ENCODE measurements at regions not wholly inside any gene's neighbourhood (a gene's known extent, or its start where the extent isn't known, plus 50 kb on each side); places are given as distances from the start of the nearest gene placed in this dataset.

GRCh38 chr5:97418462-97418861 is 235.4 kb upstream of the RIOK2 start:
- 94% methylated on average over 1 of the region's 1 CpG for WGBS
- no peak overlapping the region for H3K4me3 ChIP-seq (ENCODE audit: low read length in 2 of 2)
- no peak overlapping the region for H3K27ac ChIP-seq (ENCODE audit: low read depth in 1 of 2, low read length in 1 of 2)

DNA sequence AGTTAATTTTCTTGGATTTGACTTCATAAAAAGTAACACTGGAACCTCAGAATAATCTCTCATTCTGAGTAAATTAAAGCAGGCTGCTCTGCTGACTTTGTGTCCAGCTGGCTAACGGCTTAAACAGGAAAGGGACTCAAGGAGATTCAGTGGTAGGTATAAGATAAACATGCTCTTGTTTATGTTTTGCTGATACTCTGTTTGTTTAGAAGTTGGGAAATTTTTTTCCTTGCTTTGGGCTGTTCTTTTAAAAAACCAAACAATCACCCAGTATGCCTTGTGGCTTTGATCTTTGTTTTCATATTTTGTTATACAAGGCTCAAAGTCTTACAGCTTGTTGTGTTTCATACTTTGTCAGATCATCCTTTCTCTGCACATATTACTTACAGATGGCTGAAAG is 237.6 kb upstream of the RIOK2 start:
- Histone ChIP-seq H3K4me1 (ENCODE audit: control insufficient read depth in 2 of 2, insufficient read depth in 2 of 2, low read length in 2 of 2) (no peaks in the 10 kb centered on the region), H3K27me3 (ENCODE audit: control insufficient read depth in 2 of 2, insufficient read depth in 1 of 2, low read length in 1 of 2) (no peaks in the 10 kb centered on the region), H3K27ac (ENCODE audit: low read depth in 1 of 2, low read length in 1 of 2) (no peak overlapping the region), H3K36me3 (ENCODE audit: control insufficient read depth in 2 of 2, insufficient read depth in 2 of 2, low read length in 1 of 2) (no peaks in the 10 kb centered on the region), H3K4me3 (ENCODE audit: low read length in 2 of 2) (no peak overlapping the region), H3K9me3 (ENCODE audit: control insufficient read depth in 2 of 2, insufficient read depth in 1 of 2, low read length in 1 of 2) (no peaks in the 10 kb centered on the region)
- WGBS, result 89% methylated on average over 1 of the region's 1 CpG
- no peak for DNase-seq (ENCODE audit: low read depth in 6 of 9, low spot score in 9 of 9)

More at GRCh38 chr5:97418462-97418861, 235.4 kb upstream of the RIOK2 start:
- Histone ChIP-seq H3K4me1 (ENCODE audit: control insufficient read depth in 2 of 2, insufficient read depth in 2 of 2, low read length in 2 of 2) (no peaks in the 10 kb centered on the region), H3K9me3 (ENCODE audit: control insufficient read depth in 2 of 2, insufficient read depth in 1 of 2, low read length in 1 of 2) (no peaks in the 10 kb centered on the region), H3K36me3 (ENCODE audit: control insufficient read depth in 2 of 2, insufficient read depth in 2 of 2, low read length in 1 of 2) (no peaks in the 10 kb centered on the region), H3K27me3 (ENCODE audit: control insufficient read depth in 2 of 2, insufficient read depth in 1 of 2, low read length in 1 of 2) (no peaks in the 10 kb centered on the region)
- no peak for DNase-seq (ENCODE audit: low read depth in 6 of 9, low spot score in 9 of 9)

DNA sequence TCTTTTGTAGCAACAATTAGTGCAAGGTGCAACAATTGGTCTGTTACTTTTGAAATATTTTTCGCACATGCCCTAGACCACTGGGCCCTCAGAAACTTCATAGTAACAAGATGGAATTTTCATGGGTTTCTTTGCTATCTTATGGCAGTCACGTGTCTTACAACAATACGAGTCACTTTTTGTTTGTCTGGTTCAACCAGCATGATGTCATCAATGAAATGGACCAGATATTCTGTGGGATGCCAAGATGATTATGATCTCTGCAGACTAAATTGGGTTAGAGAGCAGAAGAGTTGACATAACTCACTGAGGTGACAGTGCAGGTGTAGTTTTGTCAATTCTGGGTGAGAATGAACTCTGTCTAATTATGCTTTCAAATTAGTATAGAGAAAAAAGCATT is 239.6 kb upstream of the RIOK2 start:
- Histone ChIP-seq H3K27ac (ENCODE audit: low read depth in 1 of 2, low read length in 1 of 2) (no peak overlapping the region), H3K36me3 (ENCODE audit: control insufficient read depth in 2 of 2, insufficient read depth in 2 of 2, low read length in 1 of 2) (no peaks in the 10 kb centered on the region), H3K4me3 (ENCODE audit: low read length in 2 of 2) (no peak overlapping the region), H3K4me1 (ENCODE audit: control insufficient read depth in 2 of 2, insufficient read depth in 2 of 2, low read length in 2 of 2) (no peaks in the 10 kb centered on the region), H3K27me3 (ENCODE audit: control insufficient read depth in 2 of 2, insufficient read depth in 1 of 2, low read length in 1 of 2) (no peaks in the 10 kb centered on the region), H3K9me3 (ENCODE audit: control insufficient read depth in 2 of 2, insufficient read depth in 1 of 2, low read length in 1 of 2) (no peaks in the 10 kb centered on the region)
- 93% methylated on average over 3 of the region's 3 CpGs for WGBS
- DNase-seq (ENCODE audit: low read depth in 6 of 9, low spot score in 9 of 9), result no peak

DNA sequence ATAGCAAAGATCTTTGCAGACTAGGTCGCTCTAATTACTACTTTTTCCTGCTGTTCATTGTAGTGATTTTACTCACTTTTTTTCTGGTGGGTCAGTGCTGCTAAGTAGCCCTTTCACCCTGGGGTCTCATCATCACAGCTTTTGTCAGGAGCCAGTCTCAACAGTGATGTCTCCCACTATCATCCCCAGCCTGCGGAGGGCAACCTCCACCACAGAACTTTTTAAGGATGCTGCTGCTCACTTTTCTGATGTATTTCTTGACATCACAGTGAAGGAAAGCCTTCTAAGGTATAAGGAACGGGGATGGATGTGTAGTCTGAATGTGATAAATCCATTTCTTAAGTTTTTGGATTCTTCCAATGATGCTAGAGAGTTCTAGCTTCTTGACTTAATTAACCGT is 242.5 kb upstream of the RIOK2 start:
- Histone ChIP-seq H3K27ac (ENCODE audit: low read depth in 1 of 2, low read length in 1 of 2) (no peak overlapping the region), H3K4me1 (ENCODE audit: control insufficient read depth in 2 of 2, insufficient read depth in 2 of 2, low read length in 2 of 2) (no peaks in the 10 kb centered on the region), H3K4me3 (ENCODE audit: low read length in 2 of 2) (no peak overlapping the region), H3K9me3 (ENCODE audit: control insufficient read depth in 2 of 2, insufficient read depth in 1 of 2, low read length in 1 of 2) (no peaks in the 10 kb centered on the region), H3K27me3 (ENCODE audit: control insufficient read depth in 2 of 2, insufficient read depth in 1 of 2, low read length in 1 of 2) (no peaks in the 10 kb centered on the region), H3K36me3 (ENCODE audit: control insufficient read depth in 2 of 2, insufficient read depth in 2 of 2, low read length in 1 of 2) (no peaks in the 10 kb centered on the region)
- 86% methylated on average over 4 of the region's 4 CpGs for WGBS
- DNase-seq (ENCODE audit: low read depth in 6 of 9, low spot score in 9 of 9), result peak in 1 of 9 donors; percentile 3

DNA sequence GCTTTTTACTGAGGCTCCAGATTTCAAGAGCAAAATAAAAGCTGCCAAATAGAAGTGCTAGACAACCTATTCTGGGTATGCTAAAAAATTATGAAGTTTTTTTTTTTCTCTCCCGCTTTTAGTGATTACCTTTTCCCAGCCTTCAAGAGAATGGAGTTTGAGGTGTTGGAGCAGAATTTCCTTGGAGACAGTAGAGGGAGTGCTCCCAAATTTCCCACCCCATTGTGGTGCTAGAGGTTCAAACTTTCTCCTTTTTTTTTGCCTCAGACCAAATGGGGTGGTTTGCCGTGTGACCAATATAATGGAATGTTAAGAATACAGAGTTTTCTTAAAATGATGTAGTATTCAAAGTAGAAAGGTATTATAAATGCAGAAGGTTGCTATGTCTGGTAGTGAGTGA is 244.2 kb upstream of the RIOK2 start:
- no peak overlapping the region for H3K4me3 ChIP-seq (ENCODE audit: low read length in 2 of 2)
- WGBS, result 91% methylated on average over 2 of the region's 2 CpGs
- no peaks in the 10 kb centered on the region for H3K9me3 ChIP-seq (ENCODE audit: control insufficient read depth in 2 of 2, insufficient read depth in 1 of 2, low read length in 1 of 2)

DNA sequence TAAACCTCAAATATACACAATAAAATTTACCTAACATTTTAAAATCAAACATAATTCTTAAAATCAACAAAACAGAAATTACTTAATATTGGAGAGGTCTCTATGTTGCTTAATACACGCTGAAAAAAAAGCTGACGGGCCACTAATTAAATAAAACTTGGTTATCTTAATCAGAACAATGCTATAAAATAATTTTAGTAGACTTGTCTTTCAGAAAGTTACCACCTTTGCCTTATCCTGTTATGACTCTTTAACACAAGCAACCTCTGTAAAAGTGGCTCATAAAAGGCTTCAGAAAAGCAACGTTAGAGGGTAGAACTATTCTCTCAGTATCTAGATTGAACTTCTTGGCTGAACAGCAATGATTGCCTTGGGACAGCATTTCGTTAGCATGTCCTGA is 251.0 kb upstream of the RIOK2 start:
- Histone ChIP-seq H3K27ac (ENCODE audit: low read depth in 1 of 2, low read length in 1 of 2) (no peak overlapping the region), H3K27me3 (ENCODE audit: control insufficient read depth in 2 of 2, insufficient read depth in 1 of 2, low read length in 1 of 2) (no peaks in the 10 kb centered on the region), H3K9me3 (ENCODE audit: control insufficient read depth in 2 of 2, insufficient read depth in 1 of 2, low read length in 1 of 2) (no peaks in the 10 kb centered on the region), H3K36me3 (ENCODE audit: control insufficient read depth in 2 of 2, insufficient read depth in 2 of 2, low read length in 1 of 2) (no peaks in the 10 kb centered on the region), H3K4me1 (ENCODE audit: control insufficient read depth in 2 of 2, insufficient read depth in 2 of 2, low read length in 2 of 2) (no peaks in the 10 kb centered on the region), H3K4me3 (ENCODE audit: low read length in 2 of 2) (no peak overlapping the region)
- 68% methylated on average over 4 of the region's 4 CpGs for WGBS
- DNase-seq (ENCODE audit: low read depth in 6 of 9, low spot score in 9 of 9), result no peak

More for the DNA sequence above, 244.2 kb upstream of the RIOK2 start:
- Histone ChIP-seq H3K27me3 (ENCODE audit: control insufficient read depth in 2 of 2, insufficient read depth in 1 of 2, low read length in 1 of 2) (no peaks in the 10 kb centered on the region), H3K27ac (ENCODE audit: low read depth in 1 of 2, low read length in 1 of 2) (no peak overlapping the region), H3K36me3 (ENCODE audit: control insufficient read depth in 2 of 2, insufficient read depth in 2 of 2, low read length in 1 of 2) (no peaks in the 10 kb centered on the region), H3K4me1 (ENCODE audit: control insufficient read depth in 2 of 2, insufficient read depth in 2 of 2, low read length in 2 of 2) (no peaks in the 10 kb centered on the region)
- no peak for DNase-seq (ENCODE audit: low read depth in 6 of 9, low spot score in 9 of 9)

- H3K9me3 ChIP-seq (ENCODE audit: control insufficient read depth in 2 of 2, insufficient read depth in 1 of 2, low read length in 1 of 2), result no peaks in the 10 kb centered on the region
- no peak overlapping the region for H3K27ac ChIP-seq (ENCODE audit: low read depth in 1 of 2, low read length in 1 of 2)
- H3K36me3 ChIP-seq (ENCODE audit: control insufficient read depth in 2 of 2, insufficient read depth in 2 of 2, low read length in 1 of 2), result no peaks in the 10 kb centered on the region
- H3K27me3 ChIP-seq (ENCODE audit: control insufficient read depth in 2 of 2, insufficient read depth in 1 of 2, low read length in 1 of 2), result no peaks in the 10 kb centered on the region
- H3K4me3 ChIP-seq (ENCODE audit: low read length in 2 of 2), result no peak overlapping the region
- H3K4me1 ChIP-seq (ENCODE audit: control insufficient read depth in 2 of 2, insufficient read depth in 2 of 2, low read length in 2 of 2), result no peaks in the 10 kb centered on the region
- DNase-seq (ENCODE audit: low read depth in 6 of 9, low spot score in 9 of 9), result no peak
Measured at GRCh38 chr5:97436405-97436804, 253.4 kb upstream of the RIOK2 start.

DNA sequence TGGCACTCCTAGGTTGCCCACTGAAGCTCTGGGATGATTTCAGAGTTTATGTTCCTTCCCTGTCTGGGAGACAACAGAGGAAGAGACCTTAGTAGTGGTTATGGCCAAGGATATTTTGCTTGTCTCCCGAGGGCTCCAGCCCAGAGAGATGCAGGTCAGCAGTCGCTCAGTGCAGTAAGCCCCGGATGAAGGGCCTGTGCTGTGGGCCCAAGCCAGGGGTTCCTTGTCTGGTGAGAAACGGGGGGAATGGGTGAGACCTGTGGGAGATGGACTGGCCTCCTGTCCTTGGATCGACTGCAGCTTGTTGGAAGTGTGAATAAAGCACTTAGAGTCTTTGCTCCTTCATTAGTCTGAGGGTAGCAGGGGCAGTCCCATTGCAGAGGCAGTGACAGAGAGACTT is 260.7 kb upstream of the RIOK2 start:
- no peaks in the 10 kb centered on the region for H3K27me3 ChIP-seq (ENCODE audit: control insufficient read depth in 2 of 2, insufficient read depth in 1 of 2, low read length in 1 of 2)
- no peak overlapping the region for H3K4me3 ChIP-seq (ENCODE audit: low read length in 2 of 2)
- H3K4me1 ChIP-seq (ENCODE audit: control insufficient read depth in 2 of 2, insufficient read depth in 2 of 2, low read length in 2 of 2), result no peaks in the 10 kb centered on the region
- H3K36me3 ChIP-seq (ENCODE audit: control insufficient read depth in 2 of 2, insufficient read depth in 2 of 2, low read length in 1 of 2), result no peaks in the 10 kb centered on the region
- no peak overlapping the region for H3K27ac ChIP-seq (ENCODE audit: low read depth in 1 of 2, low read length in 1 of 2)
- 97% methylated on average over 5 of the region's 5 CpGs for WGBS
- no peak for DNase-seq (ENCODE audit: low read depth in 6 of 9, low spot score in 9 of 9)
- peaks cover 0 to 5% of the 10 kb centered on the region in 2 donors for H3K9me3 ChIP-seq (ENCODE audit: control insufficient read depth in 2 of 2, insufficient read depth in 1 of 2, low read length in 1 of 2)

- no peaks in the 10 kb centered on the region for H3K27me3 ChIP-seq (ENCODE audit: control insufficient read depth in 2 of 2, insufficient read depth in 1 of 2, low read length in 1 of 2)
- no peaks in the 10 kb centered on the region for H3K4me1 ChIP-seq (ENCODE audit: control insufficient read depth in 2 of 2, insufficient read depth in 2 of 2, low read length in 2 of 2)
- H3K4me3 ChIP-seq (ENCODE audit: low read length in 2 of 2), result no peak overlapping the region
- H3K9me3 ChIP-seq (ENCODE audit: control insufficient read depth in 2 of 2, insufficient read depth in 1 of 2, low read length in 1 of 2), result no peaks in the 10 kb centered on the region
- H3K27ac ChIP-seq (ENCODE audit: low read depth in 1 of 2, low read length in 1 of 2), result no peak overlapping the region
- no peak for DNase-seq (ENCODE audit: low read depth in 6 of 9, low spot score in 9 of 9)
- WGBS, result 90% methylated on average over 3 of the region's 3 CpGs
- no peaks in the 10 kb centered on the region for H3K36me3 ChIP-seq (ENCODE audit: control insufficient read depth in 2 of 2, insufficient read depth in 2 of 2, low read length in 1 of 2)
Measured at GRCh38 chr5:97449172-97449571, 266.1 kb upstream of the RIOK2 start.

GRCh38 chr5:97452646-97453045 is 269.6 kb upstream of the RIOK2 start:
- Histone ChIP-seq H3K27me3 (ENCODE audit: control insufficient read depth in 2 of 2, insufficient read depth in 1 of 2, low read length in 1 of 2) (no peaks in the 10 kb centered on the region), H3K9me3 (ENCODE audit: control insufficient read depth in 2 of 2, insufficient read depth in 1 of 2, low read length in 1 of 2) (no peaks in the 10 kb centered on the region), H3K4me1 (ENCODE audit: control insufficient read depth in 2 of 2, insufficient read depth in 2 of 2, low read length in 2 of 2) (no peaks in the 10 kb centered on the region), H3K27ac (ENCODE audit: low read depth in 1 of 2, low read length in 1 of 2) (no peak overlapping the region), H3K4me3 (ENCODE audit: low read length in 2 of 2) (no peak overlapping the region), H3K36me3 (ENCODE audit: control insufficient read depth in 2 of 2, insufficient read depth in 2 of 2, low read length in 1 of 2) (no peaks in the 10 kb centered on the region)
- no peak for DNase-seq (ENCODE audit: low read depth in 6 of 9, low spot score in 9 of 9)

All from thymus (tissue), 11 donors.